ENCODE measurements at regions not wholly inside any gene's neighbourhood (a gene's known extent, or its start where the extent isn't known, plus 50 kb on each side); places are given as distances from the start of the nearest gene placed in this dataset.

- TF ChIP-seq EZH2phosphoT487 (IDR thresholded peaks at IDR 0.05; ENCODE audit: borderline replicate concordance, low read depth, low read length): no peak
- no peak for TF ChIP-seq CTCF (conservative IDR thresholded peaks at IDR 0.05; ENCODE audit: low read length)
Measured at GRCh38 chr10:120077707-120078492, 185.4 kb downstream of the SEC23IP start.
